ENCODE measurements at regions not wholly inside any gene's neighbourhood (a gene's known extent, or its start where the extent isn't known, plus 50 kb on each side); places are given as distances from the start of the nearest gene placed in this dataset.

DNA sequence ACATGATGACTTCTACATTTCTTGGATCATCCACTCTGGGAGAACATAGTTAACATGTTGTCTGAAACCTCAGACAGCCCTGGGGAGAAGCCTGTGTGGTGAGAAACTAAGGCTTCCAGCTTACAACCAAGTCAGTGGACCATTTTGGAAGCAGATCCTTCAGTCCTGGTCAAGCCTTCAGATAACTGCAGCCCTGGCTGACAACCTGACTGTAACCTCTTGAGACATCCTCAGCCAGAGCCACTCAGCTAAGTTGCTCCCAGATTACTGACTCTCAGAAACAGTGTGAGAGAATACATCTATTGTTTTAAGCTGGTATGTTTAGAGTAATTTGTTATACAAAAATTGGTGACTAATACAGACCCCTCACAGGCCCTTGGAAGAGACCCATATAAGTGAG lies 50.9 kb upstream of the KPNA4 start:
- Histone ChIP-seq H3K36me3 (ENCODE audit: low read depth) (no peaks in the 10 kb centered on the region), H3K4me1 (ENCODE audit: insufficient read depth, poor library complexity, severe bottlenecking) (peaks cover 3% of the 10 kb centered on the region), H3K27me3 (ENCODE audit: insufficient read depth, poor library complexity, severe bottlenecking) (no peaks in the 10 kb centered on the region), H3K9me3 (ENCODE audit: severe bottlenecking) (no peaks in the 10 kb centered on the region), H3K27ac (ENCODE audit: poor library complexity, severe bottlenecking) (no peak overlapping the region), H3K4me3 (ENCODE audit: severe bottlenecking) (no peak overlapping the region)
- TF ChIP-seq, protein P1, sequence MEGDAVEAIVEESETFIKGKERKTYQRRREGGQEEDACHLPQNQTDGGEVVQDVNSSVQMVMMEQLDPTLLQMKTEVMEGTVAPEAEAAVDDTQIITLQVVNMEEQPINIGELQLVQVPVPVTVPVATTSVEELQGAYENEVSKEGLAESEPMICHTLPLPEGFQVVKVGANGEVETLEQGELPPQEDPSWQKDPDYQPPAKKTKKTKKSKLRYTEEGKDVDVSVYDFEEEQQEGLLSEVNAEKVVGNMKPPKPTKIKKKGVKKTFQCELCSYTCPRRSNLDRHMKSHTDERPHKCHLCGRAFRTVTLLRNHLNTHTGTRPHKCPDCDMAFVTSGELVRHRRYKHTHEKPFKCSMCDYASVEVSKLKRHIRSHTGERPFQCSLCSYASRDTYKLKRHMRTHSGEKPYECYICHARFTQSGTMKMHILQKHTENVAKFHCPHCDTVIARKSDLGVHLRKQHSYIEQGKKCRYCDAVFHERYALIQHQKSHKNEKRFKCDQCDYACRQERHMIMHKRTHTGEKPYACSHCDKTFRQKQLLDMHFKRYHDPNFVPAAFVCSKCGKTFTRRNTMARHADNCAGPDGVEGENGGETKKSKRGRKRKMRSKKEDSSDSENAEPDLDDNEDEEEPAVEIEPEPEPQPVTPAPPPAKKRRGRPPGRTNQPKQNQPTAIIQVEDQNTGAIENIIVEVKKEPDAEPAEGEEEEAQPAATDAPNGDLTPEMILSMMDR (IDR thresholded peaks at IDR 0.05; ENCODE audit: poor library complexity, severe bottlenecking) = no peak
- ATAC-seq (ENCODE audit: low read depth) (peak; percentile 14; the same call in 1 of the 3 replicates), DNase-seq (ENCODE audit: low spot score) (no peak)

Data from RWPE2 (cell line).